GM12878 (cell line): ENCODE measurements at regions not wholly inside any gene's neighbourhood (a gene's known extent, or its start where the extent isn't known, plus 50 kb on each side); places are given as distances from the start of the nearest gene placed in this dataset.

Source experiments
- CTCF ChIP-seq, 3 experiments: IDR thresholded peaks in 2 of 3; conservative IDR thresholded peaks in 1 of 3; 2 replicates each; pipeline ENCODE4 v1.5.1; 2011; ENCODE audit warnings: low read depth in 3 of 3, low read length in 3 of 3, mild to moderate bottlenecking in 3 of 3, control low read depth in 2 of 3, moderate library complexity in 2 of 3, inconsistent platforms in 1 of 3, mixed read lengths in 1 of 3; ENCODE audit not compliant: control insufficient read depth in 2 of 3, insufficient read depth in 1 of 3; ENCODE audit errors: extremely low read depth in 1 of 3
- NR2C1 ChIP-seq: fragments of 450-650 bp; IDR thresholded peaks from 2 replicates; pipeline ENCODE4 v1.6.1; 2017; ENCODE audit warnings: antibody characterized with exemption, mild to moderate bottlenecking, moderate library complexity
- POLR2A ChIP-seq: IDR thresholded peaks from 2 replicates; pipeline ENCODE4 v1.6.1; 2011; ENCODE audit warnings: low read depth, mild to moderate bottlenecking, low read length

- TF ChIP-seq CTCF (IDR thresholded peaks at IDR 0.05 in 2 of 3, conservative IDR thresholded peaks at IDR 0.05 in 1 of 3; ENCODE audit: control insufficient read depth in 2 of 3, extremely low read depth in 1 of 3, insufficient read depth in 1 of 3, low read depth in 3 of 3, low read length in 3 of 3) = no peak
- TF ChIP-seq POLR2A = no peak
- no peak for TF ChIP-seq NR2C1
Observed at GRCh38 chr9:23502004-23502403, 324.0 kb downstream of the ELAVL2 start.
